GM23248 (cell line): ENCODE measurements at regions not wholly inside any gene's neighbourhood (a gene's known extent, or its start where the extent isn't known, plus 50 kb on each side); places are given as distances from the start of the nearest gene placed in this dataset.

Experiments used
- DNase-seq: peaks from one replicate; pipeline ENCODE4 v3.0.0-alpha.2; 2015
- H2AFZ ChIP-seq: fragments of 200-600 bp; sonication (generic); 2 replicates; pipeline ENCODE4 v1.6.1; 2016; ENCODE audit warnings: antibody characterized with exemption
- H3F3A ChIP-seq: fragments of 200-600 bp; sonication (generic); 2 replicates; pipeline ENCODE4 v1.6.1; 2016; ENCODE audit warnings: mild to moderate bottlenecking, antibody characterized with exemption, mixed run types; ENCODE audit not compliant: insufficient read depth
- H3K27ac ChIP-seq: fragments of 200-600 bp; sonication (generic); 2 replicates; pipeline ENCODE4 v1.5.1; 2016; ENCODE audit warnings: mild to moderate bottlenecking
- H3K27me3 ChIP-seq: fragments of 200-600 bp; sonication (generic); replicated peaks from 2 replicates; pipeline ENCODE4 v1.6.1; 2016; ENCODE audit warnings: mild to moderate bottlenecking; ENCODE audit not compliant: insufficient read depth
- H3K36me3 ChIP-seq: fragments of 200-600 bp; sonication (generic); 2 replicates; pipeline ENCODE4 v1.6.1; 2016; ENCODE audit warnings: low read depth, mild to moderate bottlenecking
- H3K4me1 ChIP-seq: fragments of 200-600 bp; sonication (generic); 2 replicates; pipeline ENCODE4 v1.6.1; 2016; ENCODE audit warnings: mild to moderate bottlenecking; ENCODE audit not compliant: insufficient read depth
- H3K4me2 ChIP-seq: fragments of 200-600 bp; sonication (generic); one replicate; pipeline ENCODE4 v1.6.1; 2016; ENCODE audit warnings: mild to moderate bottlenecking; ENCODE audit not compliant: unreplicated experiment
- H3K4me3 ChIP-seq: fragments of 200-600 bp; sonication (generic); 2 replicates; pipeline ENCODE4 v1.5.1; 2016; ENCODE audit warnings: mild to moderate bottlenecking
- H3K79me2 ChIP-seq: fragments of 200-600 bp; sonication (generic); 2 replicates; pipeline ENCODE4 v1.6.1; 2016; ENCODE audit warnings: mild to moderate bottlenecking; ENCODE audit not compliant: insufficient read depth
- H3K9ac ChIP-seq: fragments of 200-600 bp; sonication (generic); 2 replicates; pipeline ENCODE4 v1.6.1; 2016; ENCODE audit warnings: mild to moderate bottlenecking
- H3K9me2 ChIP-seq: fragments of 200-600 bp; sonication (generic); 2 replicates; pipeline ENCODE4 v1.6.1; 2016; ENCODE audit warnings: mixed run types, mild to moderate bottlenecking, moderate library complexity; ENCODE audit not compliant: insufficient read depth
- H3K9me3 ChIP-seq: fragments of 200-600 bp; sonication (generic); one replicate; pipeline ENCODE4 v1.6.1; 2017; ENCODE audit warnings: low read depth
- H4K20me1 ChIP-seq: fragments of 200-600 bp; sonication (generic); 2 replicates; pipeline ENCODE4 v1.6.0; 2016; ENCODE audit not compliant: insufficient read depth
- EZH2 ChIP-seq: fragments of 200-600 bp; sonication (generic); IDR thresholded peaks from 2 replicates; pipeline ENCODE4 v1.6.1; 2018; ENCODE audit warnings: antibody characterized with exemption, mild to moderate bottlenecking; ENCODE audit not compliant: insufficient read depth, poor library complexity, severe bottlenecking
- EZH2phosphoT487 ChIP-seq: fragments of 200-600 bp; sonication (generic); IDR thresholded peaks from 2 replicates; pipeline ENCODE4 v1.6.1; 2018; ENCODE audit warnings: antibody characterized with exemption, moderate library complexity, mild to moderate bottlenecking, low read depth; ENCODE audit not compliant: insufficient read depth
- WGBS, 2 experiments: methylation state at CpG; one replicate each; pipeline ENCODE4 v1.1.6; 2015 to 2017; ENCODE audit warnings: low lambda C conversion rate in 2 of 2, low coverage in 1 of 2; ENCODE audit errors: missing lambda C conversion rate in 2 of 2; 5-methylcytosine and 5-hydroxymethylcytosine counted together
- in situ Hi-C: fragments of 300-500 bp; cut with MboI; formaldehyde crosslinking; loops from 2 replicates; pipeline ENCODE4 v1.15.0; 2020

DNA sequence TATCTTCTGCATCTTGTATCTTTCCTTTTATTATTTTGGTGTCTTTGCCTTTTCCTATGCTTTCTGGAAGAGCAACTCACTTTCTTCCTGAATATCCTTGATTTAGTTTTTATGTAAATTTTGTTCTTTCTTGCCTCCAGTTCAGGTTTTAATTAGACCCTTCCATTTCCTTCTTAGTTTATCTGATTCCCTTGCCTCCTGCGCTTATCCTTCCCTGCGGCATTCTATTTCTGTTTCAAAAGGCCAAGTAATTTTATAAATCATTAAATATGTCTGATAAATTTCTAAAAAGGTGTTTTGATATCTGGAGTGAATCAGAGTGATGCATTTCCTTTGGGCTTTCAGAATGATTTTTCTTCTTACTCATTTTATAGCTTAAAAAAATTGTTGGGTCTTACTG, 167.7 kb upstream of the WDR11 start:
- no peaks in the 10 kb centered on the region for H3K79me2 ChIP-seq
- no peaks in the 10 kb centered on the region for H3K9me2 ChIP-seq
- H3K9ac ChIP-seq = no peak overlapping the region
- H3F3A ChIP-seq = no peaks in the 10 kb centered on the region
- no peak overlapping the region for H3K4me2 ChIP-seq
- in situ Hi-C loops = no loop called here
- no peak for TF ChIP-seq EZH2phosphoT487
- TF ChIP-seq EZH2 = no peak
- no peak overlapping the region for H2AFZ ChIP-seq
- 83 to 84% methylated on average over 2 of the region's 2 CpGs for WGBS, 2 experiments
- no peaks in the 10 kb centered on the region for H3K36me3 ChIP-seq
- no peak for DNase-seq
- no peak overlapping the region for H3K27ac ChIP-seq
- H4K20me1 ChIP-seq = no peaks in the 10 kb centered on the region
- H3K4me1 ChIP-seq = no peaks in the 10 kb centered on the region
- H3K4me3 ChIP-seq = no peak overlapping the region
- no peaks in the 10 kb centered on the region for H3K9me3 ChIP-seq
- no peaks in the 10 kb centered on the region for H3K27me3 ChIP-seq

DNA sequence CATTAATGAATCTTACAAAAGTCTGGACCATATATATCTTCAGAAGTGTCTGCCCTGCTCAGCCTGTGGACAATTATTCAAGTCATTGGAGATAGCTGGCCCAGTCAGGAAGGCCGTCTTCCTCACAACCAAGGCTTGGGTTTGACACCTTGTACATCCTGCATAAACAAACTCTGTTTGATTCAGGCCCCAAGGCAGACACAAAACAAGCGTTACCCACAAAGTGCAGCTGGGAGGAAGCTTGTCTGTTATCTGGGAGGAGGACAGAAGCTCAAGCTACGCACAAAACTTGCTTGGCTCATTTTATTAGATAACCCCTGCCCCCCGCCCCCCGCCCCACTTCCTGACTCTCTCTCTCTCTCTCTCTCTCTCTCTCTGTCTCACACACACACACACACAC, 166.9 kb upstream of the WDR11 start:
- Histone ChIP-seq H3K9ac (no peak overlapping the region), H3K9me2 (no peaks in the 10 kb centered on the region), H2AFZ (no peak overlapping the region), H3K27ac (no peak overlapping the region), H3K9me3 (no peaks in the 10 kb centered on the region), H3K4me3 (no peak overlapping the region), H3K27me3 (no peaks in the 10 kb centered on the region), H4K20me1 (no peaks in the 10 kb centered on the region), H3F3A (no peaks in the 10 kb centered on the region), H3K4me2 (no peak overlapping the region), H3K79me2 (no peaks in the 10 kb centered on the region), H3K4me1 (no peaks in the 10 kb centered on the region), H3K36me3 (no peaks in the 10 kb centered on the region)
- in situ Hi-C loops = no loop called here
- no peak for TF ChIP-seq EZH2
- TF ChIP-seq EZH2phosphoT487 = no peak
- no peak for DNase-seq
- 36 to 51% methylated on average over 3 to 5 of the region's 5 CpGs for WGBS, 2 experiments

DNA sequence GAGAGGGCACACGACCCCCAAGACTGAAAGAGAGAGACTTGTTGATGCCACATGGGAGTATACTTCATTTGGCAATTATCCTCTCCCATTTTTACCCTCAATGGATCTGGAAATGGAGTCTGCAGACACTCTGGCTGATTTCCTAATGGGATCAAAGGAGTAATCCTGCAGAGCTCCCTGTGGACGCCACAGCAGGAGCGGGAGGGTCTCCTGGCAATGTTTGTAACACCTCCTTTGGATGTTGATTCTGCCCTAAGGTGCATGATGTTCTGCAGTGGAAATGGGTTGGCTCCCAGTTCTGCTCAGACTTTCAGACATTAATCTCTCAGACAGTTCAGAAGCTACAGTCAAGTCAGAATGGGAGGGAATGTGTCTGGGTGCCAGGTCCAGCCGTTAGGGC, 166.0 kb upstream of the WDR11 start:
- Histone ChIP-seq H3K27ac (no peak overlapping the region), H3K4me1 (no peaks in the 10 kb centered on the region), H3K27me3 (no peaks in the 10 kb centered on the region), H3K9ac (no peak overlapping the region), H4K20me1 (no peaks in the 10 kb centered on the region), H3F3A (no peaks in the 10 kb centered on the region), H3K4me3 (no peak overlapping the region), H3K9me3 (no peaks in the 10 kb centered on the region), H3K9me2 (no peaks in the 10 kb centered on the region), H2AFZ (no peak overlapping the region), H3K79me2 (no peaks in the 10 kb centered on the region), H3K4me2 (no peak overlapping the region), H3K36me3 (no peaks in the 10 kb centered on the region)
- no peak for DNase-seq
- WGBS, 2 experiments = 13 to 19% methylated on average over 4 of the region's 4 CpGs
- in situ Hi-C loops = no loop called here
- TF ChIP-seq EZH2phosphoT487 (no peak), EZH2 (no peak)

DNA sequence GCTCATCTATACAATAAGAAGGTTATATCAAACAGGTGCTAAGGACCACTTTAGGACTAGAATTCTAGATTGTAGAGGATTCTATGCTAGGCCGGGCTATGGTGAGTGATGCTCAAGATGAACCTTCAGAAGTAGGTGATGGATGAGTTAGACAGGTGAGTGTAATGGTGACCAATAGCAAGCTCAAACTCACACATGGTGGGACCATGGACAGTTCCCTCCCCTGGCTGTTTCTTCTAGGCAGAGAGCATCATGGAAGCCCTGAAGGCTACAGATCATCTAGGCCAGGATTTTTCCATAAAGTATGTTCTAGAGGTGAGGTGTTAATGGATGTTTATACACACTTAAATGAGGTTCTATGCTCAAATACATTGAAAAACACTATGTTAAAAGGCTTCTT, 162.2 kb upstream of the WDR11 start:
- Histone ChIP-seq H3K27me3 (no peaks in the 10 kb centered on the region), H3F3A (no peaks in the 10 kb centered on the region), H3K9ac (no peak overlapping the region), H3K4me2 (no peak overlapping the region), H3K9me3 (no peaks in the 10 kb centered on the region), H3K27ac (no peak overlapping the region), H3K9me2 (no peaks in the 10 kb centered on the region), H2AFZ (no peak overlapping the region), H3K4me3 (no peak overlapping the region), H3K36me3 (no peaks in the 10 kb centered on the region), H3K4me1 (no peaks in the 10 kb centered on the region), H3K79me2 (no peaks in the 10 kb centered on the region), H4K20me1 (no peaks in the 10 kb centered on the region)
- peak; percentile 12 for DNase-seq
- 35 to 58% methylated on average over 1 of the region's 1 CpG for WGBS, 2 experiments
- no peak for TF ChIP-seq EZH2phosphoT487
- no peak for TF ChIP-seq EZH2
- in situ Hi-C loops = no loop called here
